ENCODE measurements at regions not wholly inside any gene's neighbourhood (a gene's known extent, or its start where the extent isn't known, plus 50 kb on each side); places are given as distances from the start of the nearest gene placed in this dataset.

GRCh38 chr18:52077251-52077983, 262.6 kb upstream of the DCC start:
- no peak for DNase-seq (ENCODE audit: low read depth, low spot score)
- ChIA-PET POLR2A (no interaction called here), CTCF (no interaction called here)

GRCh38 chr18:52082246-52082645, 257.8 kb upstream of the DCC start:
- no peak for DNase-seq (ENCODE audit: low read depth, low spot score)
- no peaks in the 10 kb centered on the region; the same call in 1 of the 2 replicates for H3K9me3 ChIP-seq (ENCODE audit: control insufficient read depth, insufficient read depth, low read length)
- POLR2A ChIA-PET = interaction anchor here (0.6 kb wide), 1 partner anchor 703 kb away, joined by 3 read pairs; no protein-coding TSS in a partner anchor
- CTCF ChIA-PET = no interaction called here
- H3K27ac ChIP-seq (ENCODE audit: low read depth, low read length) = no peak overlapping the region
- H3K4me3 ChIP-seq (ENCODE audit: low read depth, low read length) = no peak overlapping the region
- TF ChIP-seq CTCF (IDR thresholded peaks at IDR 0.05; ENCODE audit: low read depth, low read length) = no peak
- H3K27me3 ChIP-seq (ENCODE audit: control insufficient read depth, insufficient read depth, low read length) = no peaks in the 10 kb centered on the region

More at GRCh38 chr18:52077251-52077983, 262.6 kb upstream of the DCC start:
- no peak overlapping the region for H3K27ac ChIP-seq (ENCODE audit: low read depth, low read length)
- H3K27me3 ChIP-seq (ENCODE audit: control insufficient read depth, insufficient read depth, low read length) = no peaks in the 10 kb centered on the region
- TF ChIP-seq CTCF (IDR thresholded peaks at IDR 0.05; ENCODE audit: low read depth, low read length) = no peak
- no peaks in the 10 kb centered on the region; the same call in 1 of the 2 replicates for H3K9me3 ChIP-seq (ENCODE audit: control insufficient read depth, insufficient read depth, low read length)
- no peak overlapping the region for H3K4me3 ChIP-seq (ENCODE audit: low read depth, low read length)

GRCh38 chr18:52087140-52087539, 252.9 kb upstream of the DCC start:
- TF ChIP-seq CTCF (IDR thresholded peaks at IDR 0.05; ENCODE audit: low read depth, low read length) = no peak
- CTCF ChIA-PET = no interaction called here
- no peaks in the 10 kb centered on the region for H3K27me3 ChIP-seq (ENCODE audit: control insufficient read depth, insufficient read depth, low read length)
- H3K9me3 ChIP-seq (ENCODE audit: control insufficient read depth, insufficient read depth, low read length) = no peaks in the 10 kb centered on the region; the same call in 1 of the 2 replicates
- POLR2A ChIA-PET = no interaction called here
- no peak overlapping the region for H3K4me3 ChIP-seq (ENCODE audit: low read depth, low read length)
- no peak for DNase-seq (ENCODE audit: low read depth, low spot score)
- no peak overlapping the region for H3K27ac ChIP-seq (ENCODE audit: low read depth, low read length)

- no peak for TF ChIP-seq CTCF (IDR thresholded peaks at IDR 0.05; ENCODE audit: low read depth, low read length)
- Histone ChIP-seq H3K4me3 (ENCODE audit: low read depth, low read length) (no peak overlapping the region), H3K27me3 (ENCODE audit: control insufficient read depth, insufficient read depth, low read length) (no peaks in the 10 kb centered on the region), H3K9me3 (ENCODE audit: control insufficient read depth, insufficient read depth, low read length) (no peaks in the 10 kb centered on the region; the same call in 1 of the 2 replicates), H3K27ac (ENCODE audit: low read depth, low read length) (no peak overlapping the region)
- CTCF ChIA-PET = no interaction called here
- POLR2A ChIA-PET = no interaction called here
- DNase-seq (ENCODE audit: low read depth, low spot score) = no peak
Observed at GRCh38 chr18:52090005-52090404, 250.0 kb upstream of the DCC start.

- no peak for DNase-seq (ENCODE audit: low read depth, low spot score)
- CTCF ChIA-PET = no interaction called here
- no peak overlapping the region for H3K27ac ChIP-seq (ENCODE audit: low read depth, low read length)
- no peak for TF ChIP-seq CTCF (IDR thresholded peaks at IDR 0.05; ENCODE audit: low read depth, low read length)
- H3K4me3 ChIP-seq (ENCODE audit: low read depth, low read length) = no peak overlapping the region
- no peaks in the 10 kb centered on the region for H3K9me3 ChIP-seq (ENCODE audit: control insufficient read depth, insufficient read depth, low read length)
- H3K27me3 ChIP-seq (ENCODE audit: control insufficient read depth, insufficient read depth, low read length) = no peaks in the 10 kb centered on the region
- POLR2A ChIA-PET = no interaction called here
Observed at GRCh38 chr18:52093171-52093570, 246.8 kb upstream of the DCC start.

All from AG04450 (cell line).